NCI-H82 treated with DMSO at 0.1 percent for 48 hours (cell line): ENCODE measurements at regions not wholly inside any gene's neighbourhood (a gene's known extent, or its start where the extent isn't known, plus 50 kb on each side); places are given as distances from the start of the nearest gene placed in this dataset.

Experiments
- DNase-seq: peaks from one replicate; lab custom pipeline; 2025; ENCODE audit not compliant: unreplicated experiment; lab: John Stamatoyannopoulos, UW

DNA sequence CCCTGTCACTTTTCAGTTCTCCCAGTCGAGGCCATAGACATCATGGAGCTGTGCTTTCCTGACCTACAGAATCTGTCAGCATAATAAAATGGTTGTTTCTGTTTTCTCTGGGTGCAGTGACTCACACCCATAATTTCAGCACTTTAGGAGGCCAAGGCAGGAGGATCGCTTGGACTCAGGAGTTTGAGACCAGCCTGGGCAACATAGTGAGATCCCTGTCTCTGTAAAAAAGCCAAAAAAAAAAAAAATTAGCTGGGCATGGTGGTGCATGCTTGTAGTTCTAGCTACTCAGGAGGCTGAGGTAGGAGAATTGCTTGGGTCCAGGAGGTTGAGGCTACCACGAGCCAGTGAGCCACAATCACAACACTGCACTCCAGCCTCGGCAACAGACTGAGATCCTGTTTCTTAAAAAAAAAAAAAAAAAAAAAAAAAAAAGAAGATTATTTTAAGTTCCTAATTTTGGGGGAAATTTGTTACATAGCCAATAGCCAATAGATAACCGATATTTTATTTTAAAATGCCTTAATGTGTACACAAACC, 196.2 kb downstream of the ADSS2 start:
- no peak for DNase-seq

DNA sequence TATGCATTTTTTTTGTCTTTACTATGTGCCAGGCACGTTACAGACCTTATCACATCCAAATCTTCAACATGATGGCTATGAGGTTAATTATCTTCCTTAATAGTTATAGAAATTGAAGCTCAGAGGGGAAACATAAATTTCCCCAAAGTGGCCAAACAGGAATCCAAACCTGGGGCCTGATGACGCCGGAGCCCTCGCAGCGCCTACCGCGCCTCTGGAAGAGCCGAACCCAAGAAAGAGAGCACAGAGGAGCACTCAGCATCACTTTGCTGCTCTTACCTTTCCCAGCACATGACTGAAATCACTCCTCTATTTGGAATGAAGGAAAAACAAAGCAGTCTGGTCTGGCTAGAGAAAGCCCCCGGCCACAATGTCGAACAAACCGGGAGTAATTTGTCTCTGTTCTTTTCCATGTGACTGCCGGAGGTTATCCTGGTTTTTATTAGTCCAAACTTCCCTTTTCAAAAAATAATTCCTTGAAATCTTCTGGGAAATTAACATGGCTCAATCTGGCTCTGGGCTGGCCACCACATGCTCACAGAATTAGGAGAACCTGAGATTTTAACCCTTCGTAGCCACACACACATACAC, 195.5 kb downstream of the ADSS2 start:
- DNase-seq: no peak

DNA sequence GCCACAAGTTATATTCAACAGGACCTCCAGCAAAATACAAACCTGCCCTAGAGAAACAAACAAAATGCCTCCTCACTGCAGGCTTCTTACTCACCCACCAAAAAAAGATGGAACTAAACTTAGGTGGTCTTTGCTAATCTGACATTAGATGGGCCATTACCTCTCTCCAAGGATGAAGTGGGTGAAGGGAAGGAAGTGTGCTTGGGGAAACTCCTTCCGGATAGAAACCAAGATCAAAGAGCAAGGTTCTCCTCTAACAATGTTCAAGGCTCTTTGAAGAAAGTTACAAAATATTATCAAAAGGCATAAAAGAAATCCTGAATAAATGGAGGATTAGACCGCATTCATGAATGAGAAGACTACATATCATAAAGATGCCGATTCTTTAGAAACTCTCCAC, 187.5 kb downstream of the ADSS2 start:
- DNase-seq: no peak

DNA sequence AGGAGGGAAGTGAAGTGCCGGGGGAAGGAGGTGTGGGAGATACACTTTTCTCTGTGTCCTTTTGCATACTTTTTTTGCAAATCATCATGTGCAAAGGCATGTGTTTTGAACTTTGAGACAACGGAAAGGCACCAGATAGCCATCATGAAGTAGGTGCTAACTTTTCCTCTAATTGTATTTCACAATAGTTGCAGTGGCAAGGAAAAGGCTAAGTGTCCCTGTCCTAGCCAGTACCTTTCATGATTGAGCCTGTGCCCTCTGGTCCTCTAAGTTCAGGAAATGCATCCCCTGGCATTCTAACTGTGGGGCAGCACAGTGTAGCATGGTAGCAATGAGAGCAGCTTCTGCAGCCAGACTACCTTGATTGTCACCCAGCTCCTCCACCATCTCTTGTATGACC, 186.2 kb downstream of the ADSS2 start:
- DNase-seq: no peak

DNA sequence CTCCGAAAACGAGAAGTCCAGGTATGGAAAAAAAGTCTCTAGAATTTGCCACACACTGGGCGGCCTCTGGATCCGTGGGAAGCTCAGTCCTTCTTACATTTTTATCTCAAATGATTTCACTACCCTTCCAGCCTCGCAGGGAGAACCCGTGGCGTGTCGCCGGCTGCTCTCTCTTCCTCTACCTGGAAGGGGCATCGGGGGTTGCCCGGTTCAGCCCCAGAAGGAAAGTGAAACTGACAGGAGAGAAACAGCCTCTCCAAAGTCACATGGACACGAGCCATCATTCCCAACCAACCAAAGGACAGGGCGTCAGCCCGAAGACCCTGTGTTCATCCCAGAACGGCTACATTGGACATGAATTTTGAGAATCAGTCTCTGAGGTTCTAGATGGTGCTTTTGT, 182.5 kb downstream of the ADSS2 start:
- DNase-seq: no peak

DNA sequence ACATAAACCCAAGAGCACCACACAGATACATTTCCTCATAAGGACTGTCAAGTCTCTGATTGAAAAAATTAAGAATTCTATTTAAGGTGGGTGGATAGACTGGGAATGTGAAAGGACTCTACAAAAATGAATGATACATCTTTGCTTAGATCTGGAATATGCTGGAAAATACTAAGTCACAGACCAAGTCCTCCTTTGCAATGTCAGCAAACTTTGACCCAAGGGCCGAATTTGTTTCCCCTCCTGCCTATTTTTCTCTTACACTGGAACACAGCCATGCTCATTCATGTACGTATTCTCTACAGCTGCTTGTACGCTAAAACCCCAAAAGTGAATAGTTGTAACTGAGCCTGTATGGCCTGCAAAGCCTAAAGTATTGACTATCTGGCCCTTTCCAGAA, 180.7 kb downstream of the ADSS2 start:
- no peak for DNase-seq

DNA sequence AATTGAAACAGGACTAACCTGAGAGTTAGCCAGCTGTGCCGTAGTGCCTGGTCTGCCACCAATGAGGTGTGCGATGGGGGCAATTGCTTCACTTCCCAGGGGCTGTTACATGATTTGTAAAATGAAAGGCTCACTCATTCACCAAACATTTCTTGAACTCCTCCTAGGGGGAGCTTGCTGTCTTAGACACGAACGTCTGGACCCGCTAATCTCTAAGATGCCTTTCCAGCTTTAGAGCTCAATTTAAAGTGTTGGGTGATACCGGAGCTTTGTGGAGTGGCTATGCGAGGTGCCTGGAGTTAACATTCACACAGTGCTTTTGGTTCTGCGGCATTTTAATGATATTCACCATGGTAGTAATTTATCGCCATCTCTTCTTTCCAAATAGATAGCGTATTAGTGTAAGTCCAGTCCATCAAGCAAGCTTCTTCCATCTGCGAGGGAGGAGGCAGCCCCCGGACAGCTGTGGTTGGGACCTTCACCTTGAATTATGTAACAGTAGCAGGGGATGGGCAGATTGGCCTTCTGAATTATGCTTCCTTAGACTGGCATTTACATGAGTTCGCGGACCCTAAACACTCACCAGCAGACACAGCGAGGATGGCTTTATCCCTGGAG, 179.9 kb downstream of the ADSS2 start:
- no peak for DNase-seq

DNA sequence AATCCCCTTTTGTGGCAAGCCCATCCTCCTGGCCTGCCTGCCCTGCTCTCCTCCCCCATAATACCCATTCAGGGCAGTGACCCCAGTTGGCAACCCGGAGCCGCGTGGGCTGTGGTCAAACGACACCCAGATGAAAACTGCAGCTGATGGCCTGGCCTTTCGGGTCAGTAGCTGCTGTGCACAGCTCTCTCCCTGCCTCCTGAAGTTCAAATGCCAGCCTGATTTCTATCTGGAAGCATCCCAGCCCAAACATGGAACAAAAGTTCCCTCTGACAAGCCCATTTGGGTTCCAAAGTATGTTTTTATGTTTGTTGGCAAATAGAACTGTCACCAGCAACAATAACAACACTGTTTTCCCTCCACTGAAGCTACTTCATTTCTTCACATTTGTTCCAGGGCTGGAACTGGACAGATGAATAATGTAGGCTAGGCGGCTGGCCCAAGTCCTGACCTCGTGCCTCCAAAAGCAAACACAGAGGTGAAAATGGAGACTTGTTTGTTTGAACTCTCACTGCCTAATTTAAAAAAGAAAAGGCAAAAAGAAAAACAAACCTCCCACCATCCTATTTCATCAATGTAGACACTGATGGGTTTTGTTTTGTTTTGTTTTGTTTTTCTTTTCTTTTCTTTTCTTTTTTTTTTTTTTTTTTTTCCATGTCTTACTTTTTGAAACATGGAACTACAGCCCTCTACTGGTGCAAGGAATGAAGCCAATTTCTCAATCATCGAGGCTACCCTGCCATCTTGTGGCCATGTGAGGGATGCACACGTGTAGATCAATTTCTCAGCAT, 179.0 kb downstream of the ADSS2 start:
- DNase-seq: peak; percentile 67

DNA sequence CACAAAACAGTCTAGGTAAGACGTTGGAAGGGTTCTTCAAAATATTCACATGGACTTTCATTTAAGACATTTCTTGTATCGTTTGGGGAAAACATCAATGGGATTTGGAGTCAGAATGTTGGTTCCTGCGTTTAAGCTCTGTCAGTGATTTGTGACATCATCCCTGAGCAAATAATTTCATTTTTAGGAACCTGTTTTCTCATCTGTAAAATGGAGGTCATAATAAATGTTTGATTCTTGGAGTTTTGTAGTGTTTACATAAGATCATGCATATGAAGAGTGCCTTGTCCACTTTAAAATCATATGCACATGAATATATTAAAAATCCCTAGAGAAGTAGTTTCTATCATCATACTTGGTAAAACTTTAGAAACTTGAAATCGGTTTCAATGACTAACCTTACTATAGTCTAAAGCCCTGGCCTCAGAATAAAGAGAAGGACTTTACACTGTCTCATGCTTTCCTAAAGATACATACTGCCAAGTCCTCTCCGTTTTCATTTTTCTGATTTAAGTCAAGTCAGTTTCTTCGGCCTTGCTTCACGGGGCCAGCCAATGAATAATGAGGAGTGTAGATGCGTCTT, 178.4 kb downstream of the ADSS2 start:
- no peak for DNase-seq

DNA sequence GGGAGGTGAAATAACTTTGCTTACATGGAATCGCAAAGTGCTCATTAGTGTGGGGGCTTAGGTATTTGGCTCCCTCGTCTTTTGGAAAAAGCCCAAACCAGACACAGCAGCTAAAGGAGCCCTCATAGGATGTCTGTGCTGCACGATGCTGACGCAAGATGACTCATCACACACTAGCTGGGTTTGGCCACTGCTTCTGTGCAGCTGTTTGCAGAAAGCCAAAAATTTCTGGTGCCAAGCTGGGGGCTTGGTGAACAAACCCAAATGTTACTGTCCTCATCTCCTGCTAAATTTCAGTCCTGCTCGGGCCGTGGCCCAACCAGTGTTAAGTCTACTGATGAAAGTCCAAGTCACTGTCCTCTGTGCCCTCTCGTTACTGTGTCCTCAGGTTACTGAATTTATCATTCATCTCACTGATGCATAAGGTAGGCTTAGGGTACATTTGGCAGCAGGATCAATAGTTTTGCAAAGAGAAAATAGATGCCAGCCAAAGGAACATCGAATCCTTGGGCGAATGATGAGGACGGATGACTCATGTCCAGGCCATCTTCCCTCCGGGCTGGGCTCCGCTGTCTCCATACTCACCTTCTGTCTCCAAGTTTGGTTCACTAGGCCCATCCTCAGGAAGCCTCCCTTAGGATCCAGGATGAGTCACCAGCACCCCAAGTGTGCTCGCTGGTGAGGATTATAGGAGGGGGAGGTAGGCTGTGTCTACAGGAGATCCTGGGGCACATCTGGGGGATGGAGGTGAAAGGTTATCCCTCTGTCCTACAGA, 177.7 kb downstream of the ADSS2 start:
- DNase-seq: no peak

DNA sequence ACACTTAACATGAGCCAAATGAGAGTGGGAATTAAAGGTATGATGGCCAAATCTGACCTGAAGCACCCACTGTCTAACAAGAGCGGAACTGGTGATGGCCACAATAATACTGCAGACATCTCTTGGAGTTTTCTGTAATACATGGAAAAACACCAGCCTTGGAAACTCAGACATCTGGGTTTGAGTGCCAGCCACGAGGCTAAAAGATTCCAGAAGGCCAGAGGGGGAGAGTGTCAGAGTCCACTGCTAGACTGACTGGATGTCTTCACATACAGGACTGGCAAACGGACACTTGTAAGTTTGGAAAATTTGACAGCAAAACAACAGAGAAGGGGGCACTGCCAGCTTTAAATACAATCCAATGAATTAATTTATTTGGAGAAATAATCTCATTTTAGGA, 175.1 kb downstream of the ADSS2 start:
- no peak for DNase-seq

DNA sequence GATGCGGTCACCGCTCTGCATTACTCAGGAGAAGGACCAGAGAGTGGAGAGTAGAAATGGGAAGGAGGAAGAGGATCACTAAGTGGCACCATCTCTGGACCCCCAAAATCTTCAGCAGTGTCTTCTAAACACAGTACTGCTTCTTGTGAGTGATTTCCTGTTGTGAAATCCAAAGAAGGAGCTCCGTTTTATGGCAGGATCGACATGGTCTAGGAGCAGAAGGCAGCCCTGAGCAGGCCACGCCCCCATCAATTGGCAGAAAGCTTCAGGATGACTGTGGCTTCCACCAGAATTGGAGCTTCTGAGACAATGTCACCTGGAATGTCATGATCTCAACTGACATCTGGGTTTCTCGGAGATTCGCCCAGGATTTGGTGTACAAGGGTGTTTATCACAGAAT, 171.5 kb downstream of the ADSS2 start:
- DNase-seq: no peak

DNA sequence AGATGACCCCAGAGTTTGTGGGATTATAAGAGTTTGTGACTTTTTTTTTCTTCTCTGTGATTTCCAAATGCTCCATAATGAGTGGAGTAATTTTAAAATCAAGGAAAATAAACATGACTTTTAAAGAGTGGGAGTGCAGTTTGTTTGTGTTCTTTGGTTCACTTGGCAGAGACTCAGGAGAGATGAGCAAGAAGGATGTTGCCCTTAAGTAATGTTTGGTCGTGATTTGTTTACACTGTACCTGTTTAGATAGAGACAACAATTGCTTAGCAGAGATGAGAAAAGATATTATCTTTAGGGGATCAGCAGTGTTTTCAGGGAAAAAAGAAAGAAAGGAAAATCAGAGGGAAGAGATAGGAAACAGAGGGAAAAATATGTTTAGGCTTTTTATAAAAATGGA, 170.8 kb downstream of the ADSS2 start:
- DNase-seq: no peak

DNA sequence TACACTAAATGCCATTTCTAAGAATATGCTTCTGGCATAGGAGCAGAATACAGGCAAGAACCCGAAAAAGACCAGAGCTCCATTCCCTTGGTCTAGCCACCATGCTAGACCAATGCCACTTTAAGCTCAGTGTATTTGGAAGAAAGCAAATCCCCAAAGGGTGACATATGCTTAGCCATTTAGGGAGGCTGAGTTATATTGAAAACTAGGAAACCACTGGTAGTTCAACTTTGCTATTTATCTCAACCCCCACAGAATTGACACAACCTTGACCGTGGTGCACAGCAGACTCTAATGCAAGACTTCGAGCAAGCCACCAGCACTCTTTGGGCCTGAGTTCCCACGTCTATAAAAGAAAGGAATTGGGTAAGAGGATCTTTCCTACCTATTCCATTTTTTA, 167.9 kb downstream of the ADSS2 start:
- no peak for DNase-seq

DNA sequence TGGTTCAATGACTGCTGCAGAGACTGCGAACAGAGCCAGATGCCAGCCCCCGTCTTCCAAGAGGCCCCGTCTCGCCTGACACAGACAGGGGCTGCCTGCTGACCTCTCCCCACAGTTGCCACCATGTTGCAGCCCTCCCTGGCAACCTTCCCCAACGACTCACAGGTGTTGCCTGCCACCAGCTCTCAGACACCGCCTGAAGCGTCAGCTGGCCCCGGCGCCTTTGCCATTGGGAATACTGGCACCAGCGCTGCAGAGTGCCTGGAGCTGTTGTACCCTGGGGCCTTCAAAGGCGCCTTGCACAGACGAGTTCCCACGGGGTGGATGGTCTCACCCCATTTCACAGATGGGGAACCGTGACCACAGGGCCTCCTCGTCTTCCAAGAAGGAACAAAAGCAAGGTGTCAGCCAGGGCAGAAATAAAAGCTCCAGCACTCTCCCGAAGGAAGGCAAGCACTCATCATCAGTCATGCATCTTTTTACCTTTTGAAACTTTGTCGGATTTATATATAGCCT, 167.0 kb downstream of the ADSS2 start:
- DNase-seq: no peak

DNA sequence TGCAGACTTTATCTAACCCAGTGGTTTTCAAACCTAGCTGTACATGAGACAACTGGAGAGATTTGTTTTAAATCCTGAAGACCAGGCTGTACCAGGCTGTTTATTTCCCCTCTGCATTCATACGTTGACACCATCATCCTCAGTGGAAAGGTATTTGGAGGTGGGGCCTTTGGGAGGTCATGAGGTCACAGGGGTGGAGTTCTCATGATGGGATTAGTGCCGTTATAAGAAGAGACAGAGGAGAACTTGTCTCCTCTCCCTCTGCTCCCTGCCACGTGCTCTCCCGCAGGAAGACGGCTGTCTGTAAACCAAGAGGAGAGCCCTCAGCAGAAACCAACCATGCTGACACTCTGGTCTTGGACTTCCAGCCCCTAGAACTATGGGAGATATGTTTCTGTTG, 165.4 kb downstream of the ADSS2 start:
- no peak for DNase-seq

DNA sequence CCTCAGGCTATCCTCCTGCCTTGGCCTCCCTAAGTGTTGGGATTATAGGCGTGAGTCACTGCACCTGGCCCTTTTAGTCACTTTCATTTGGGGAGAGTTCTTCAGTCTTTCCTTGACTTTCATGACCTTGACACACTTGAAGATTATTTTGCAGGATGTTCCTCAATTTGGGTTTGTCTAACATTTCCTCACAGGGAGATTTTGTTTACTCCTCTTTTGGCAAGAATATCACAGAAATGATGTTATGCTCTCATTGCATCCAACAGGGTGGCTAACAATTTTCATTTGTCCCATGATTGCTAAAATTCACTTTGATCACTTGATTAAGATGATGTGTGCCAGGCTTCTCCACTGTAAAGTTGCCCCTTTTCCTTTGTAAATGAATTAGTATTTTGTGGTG, 164.0 kb downstream of the ADSS2 start:
- no peak for DNase-seq

DNA sequence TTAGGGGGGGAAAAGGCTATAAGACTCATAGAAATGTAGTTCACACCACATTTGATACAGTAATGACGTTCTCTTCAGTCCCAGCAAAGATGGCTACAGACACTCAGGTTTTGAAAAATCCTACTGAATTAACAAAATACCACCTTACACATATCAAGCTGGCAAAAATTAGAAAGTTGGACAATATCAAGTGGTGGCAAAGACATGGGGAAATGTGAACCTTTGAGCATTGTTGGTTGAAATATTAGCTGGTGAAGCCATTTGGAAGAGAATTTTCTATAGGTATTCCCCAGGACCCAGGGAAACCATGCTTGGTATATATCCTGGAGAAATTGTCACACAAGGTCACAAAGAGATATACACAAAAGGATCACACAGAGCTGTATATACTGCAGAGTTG, 163.0 kb downstream of the ADSS2 start:
- DNase-seq: no peak

DNA sequence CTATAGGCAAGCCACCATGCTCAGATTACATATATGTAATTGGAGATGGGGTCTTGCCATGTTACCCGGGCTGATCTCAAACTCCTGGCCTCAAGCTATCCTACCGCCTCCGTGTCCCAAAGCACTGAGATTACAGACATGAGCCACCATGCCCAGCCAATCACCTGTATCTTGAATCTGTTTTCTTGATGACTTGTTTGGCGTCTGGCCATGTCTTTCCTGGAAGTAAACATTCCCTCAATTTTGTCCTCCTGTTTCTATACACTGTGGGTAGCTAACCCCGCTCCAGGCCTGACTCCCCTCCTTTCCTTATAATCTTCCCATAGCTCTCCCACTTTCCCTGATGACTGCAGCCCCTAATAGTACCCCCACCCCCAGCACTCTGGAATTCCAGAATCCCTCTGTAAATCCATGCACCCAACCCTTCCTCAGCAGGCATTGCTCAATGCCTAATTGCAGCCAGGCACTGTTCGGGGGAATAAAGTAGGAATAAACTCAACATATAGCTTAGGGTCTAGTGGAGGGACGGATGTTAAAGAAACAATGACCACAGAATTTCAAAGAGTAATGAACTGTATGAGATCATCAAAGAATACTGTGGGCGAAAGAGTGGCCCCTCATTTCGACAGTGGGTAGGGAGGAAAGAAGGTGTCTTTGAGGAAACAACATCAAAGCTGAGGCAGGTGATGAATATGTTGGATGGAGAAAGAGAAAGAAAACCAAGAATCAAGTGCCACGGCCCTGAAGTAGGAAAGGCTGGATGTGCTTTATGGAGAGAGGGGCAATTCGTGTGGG, 161.5 kb downstream of the ADSS2 start:
- DNase-seq: no peak
